H1 (cell line): ENCODE measurements at regions not wholly inside any gene's neighbourhood (a gene's known extent, or its start where the extent isn't known, plus 50 kb on each side); places are given as distances from the start of the nearest gene placed in this dataset.
A peak's percentile ranks its signal among the peaks of the same experiment; 100 is the strongest.

ENCODE experiments used
- CTCF ChIA-PET: fragments of 300-600 bp; sonication (Branson Sonifier 250); formaldehyde crosslinking; loops from one replicate; lab custom pipeline; 2021; ENCODE audit not compliant: partially characterized antibody; lab: Charles Lee
- POLR2A ChIA-PET: fragments of 300-600 bp; sonication (Branson Sonifier 250); formaldehyde crosslinking; loops from one replicate; lab custom pipeline; 2021; ENCODE audit warnings: inconsistent platforms; ENCODE audit not compliant: partially characterized antibody; lab: Charles Lee
- DNase-seq, 2 experiments: peaks; one replicate each; pipeline versions ENCODE4 v3.0.0 to v3.0.0-alpha.2; 2010 to 2022; ENCODE audit warnings: low spot score in 2 of 2, low read depth in 1 of 2, mixed read lengths in 1 of 2
- FAIRE-seq: peaks from 2 replicates; lab custom pipeline; 2011; peaks lifted over from hg19 to GRCh38; lab: Jason Lieb, UNC
- H2AFZ ChIP-seq: 2 replicates; pipeline ENCODE4 v1.8.1; 2012; ENCODE audit warnings: low read length, inconsistent platforms
- H2AK5ac ChIP-seq: 2 replicates; pipeline ENCODE4 v1.6.1; 2013; ENCODE audit warnings: low read depth, low read length
- H2BK120ac ChIP-seq: replicated peaks from 2 replicates; pipeline ENCODE3; 2013; ENCODE audit warnings: low read depth, low read length, inconsistent platforms
- H2BK12ac ChIP-seq: 2 replicates; pipeline ENCODE4 v1.6.1; 2013; ENCODE audit warnings: low read depth, low read length
- H2BK15ac ChIP-seq: 2 replicates; pipeline ENCODE4 v1.6.1; 2013; ENCODE audit warnings: low read length
- H2BK20ac ChIP-seq: 2 replicates; pipeline ENCODE4 v1.6.1; 2013; ENCODE audit warnings: low read length
- H2BK5ac ChIP-seq: 2 replicates; pipeline ENCODE4 v1.6.1; 2013; ENCODE audit warnings: low read depth, low read length
- H3K14ac ChIP-seq: 2 replicates; pipeline ENCODE4 v1.6.1; 2013; ENCODE audit warnings: inconsistent platforms; ENCODE audit not compliant: insufficient read length
- H3K18ac ChIP-seq: 2 replicates; pipeline ENCODE4 v1.6.1; 2013; ENCODE audit warnings: low read length; ENCODE audit errors: extremely low read depth
- H3K23ac ChIP-seq: 2 replicates; pipeline ENCODE4 v1.6.1; 2013; ENCODE audit warnings: inconsistent platforms; ENCODE audit not compliant: insufficient read length
- H3K23me2 ChIP-seq: 2 replicates; pipeline ENCODE4 v1.6.1; 2013; ENCODE audit warnings: low read depth, low read length
- H3K27ac ChIP-seq: 2 replicates; pipeline ENCODE4 v1.6.1; 2011; ENCODE audit warnings: low read depth, low read length, inconsistent platforms
- H3K27me3 ChIP-seq, 4 experiments: replicated peaks in 1 of 4; 1 replicate in 1 of 4; 2 replicates in 3 of 4; pipeline versions ENCODE4 v1.6.1 to v1.8.1; 2011 to 2013; ENCODE audit warnings: low read length in 3 of 4, mild to moderate bottlenecking in 3 of 4, inconsistent platforms in 2 of 4, mixed read lengths in 2 of 4, moderate library complexity in 1 of 4; ENCODE audit not compliant: control insufficient read depth in 3 of 4, insufficient read depth in 3 of 4; ENCODE audit errors: extremely low read depth in 1 of 4
- H3K36me3 ChIP-seq, 4 experiments: 2 replicates each; pipeline versions ENCODE4 v1.6.1 to v1.8.1; 2011 to 2013; ENCODE audit warnings: mild to moderate bottlenecking in 4 of 4, low read length in 3 of 4, moderate library complexity in 2 of 4, control low read depth in 1 of 4, inconsistent platforms in 1 of 4; ENCODE audit not compliant: insufficient read depth in 4 of 4, control insufficient read depth in 2 of 4
- H3K4ac ChIP-seq: replicated peaks from 2 replicates; pipeline ENCODE3; 2013; ENCODE audit warnings: low read length, low read depth, mixed read lengths, inconsistent platforms; ENCODE audit not compliant: insufficient read length
- H3K4me1 ChIP-seq, 4 experiments: replicated peaks in 1 of 4; 1 replicate in 1 of 4; 2 replicates in 3 of 4; pipeline versions ENCODE4 v1.6.1 to v1.8.1; 2011 to 2013; ENCODE audit warnings: low read length in 3 of 4, inconsistent platforms in 2 of 4, mixed read lengths in 1 of 4; ENCODE audit not compliant: insufficient read depth in 4 of 4, control insufficient read depth in 3 of 4
- H3K4me2 ChIP-seq, 2 experiments: 2 replicates each; pipeline versions ENCODE4 v1.6.1 to v1.8.1; 2011 to 2013; ENCODE audit warnings: low read depth in 2 of 2, low read length in 2 of 2, control low read depth in 1 of 2, inconsistent platforms in 1 of 2, mild to moderate bottlenecking in 1 of 2; ENCODE audit not compliant: insufficient read depth in 1 of 2
- H3K4me3 ChIP-seq, 4 experiments: fragments of 200-600, 300-600 bp in 1 of 4; sonication (generic), shearing (Covaris generic), sonication (Bioruptor Twin) in 1 of 4; 2 replicates each; pipeline versions ENCODE4 v1.5.1 to v1.8.1; 2011 to 2016; ENCODE audit warnings: low read length in 4 of 4, low read depth in 3 of 4, control low read depth in 2 of 4, inconsistent platforms in 2 of 4, mild to moderate bottlenecking in 2 of 4, mixed read lengths in 1 of 4, moderate library complexity in 1 of 4; ENCODE audit not compliant: insufficient read depth in 2 of 4; ENCODE audit errors: extremely low read depth in 1 of 4
- H3K56ac ChIP-seq: replicated peaks from 2 replicates; pipeline ENCODE3; 2013; ENCODE audit warnings: low read depth, mild to moderate bottlenecking, mixed read lengths, low read length, inconsistent platforms; ENCODE audit not compliant: insufficient read length
- H3K79me1 ChIP-seq: 2 replicates; pipeline ENCODE4 v1.6.1; 2013; ENCODE audit warnings: low read depth, low read length, control low read depth
- H3K79me2 ChIP-seq, 2 experiments: 2 replicates each; pipeline versions ENCODE4 v1.6.1 to v1.8.1; 2012 to 2013; ENCODE audit warnings: low read length in 2 of 2, mild to moderate bottlenecking in 2 of 2, inconsistent platforms in 1 of 2; ENCODE audit not compliant: insufficient read depth in 2 of 2, control insufficient read depth in 1 of 2
- H3K9ac ChIP-seq, 4 experiments: replicated peaks in 1 of 4; 1 replicate in 1 of 4; 2 replicates in 3 of 4; pipeline versions ENCODE4 v1.6.1 to v1.8.1; 2011 to 2013; ENCODE audit warnings: low read depth in 3 of 4, low read length in 3 of 4, control low read depth in 2 of 4, mild to moderate bottlenecking in 2 of 4, moderate library complexity in 2 of 4, inconsistent platforms in 1 of 4; ENCODE audit errors: extremely low read depth in 1 of 4
- H3K9me3 ChIP-seq, 2 experiments: 2 replicates each; pipeline versions ENCODE4 v1.6.1 to v1.8.1; 2012 to 2013; ENCODE audit warnings: mild to moderate bottlenecking in 2 of 2, moderate library complexity in 2 of 2, control low read depth in 1 of 2, inconsistent platforms in 1 of 2, low read depth in 1 of 2, low read length in 1 of 2, mixed read lengths in 1 of 2; ENCODE audit not compliant: insufficient read depth in 2 of 2
- H4K20me1 ChIP-seq, 2 experiments: replicated peaks in 1 of 2; 2 replicates each; pipeline versions ENCODE3 to v1.8.1; 2011 to 2013; ENCODE audit warnings: inconsistent platforms in 2 of 2, low read length in 2 of 2, mild to moderate bottlenecking in 1 of 2; ENCODE audit not compliant: insufficient read depth in 2 of 2, control insufficient read depth in 1 of 2
- H4K5ac ChIP-seq: 2 replicates; pipeline ENCODE4 v1.6.1; 2013; ENCODE audit warnings: low read length, low read depth, mixed read lengths, inconsistent platforms; ENCODE audit not compliant: insufficient read length
- H4K8ac ChIP-seq: 2 replicates; pipeline ENCODE4 v1.8.0; 2013; ENCODE audit warnings: mild to moderate bottlenecking, moderate library complexity, low read length, inconsistent platforms; ENCODE audit not compliant: insufficient read depth; ENCODE audit errors: extremely low read depth
- H4K91ac ChIP-seq: replicated peaks from 2 replicates; pipeline ENCODE3; 2013; ENCODE audit warnings: low read length, mixed read lengths, inconsistent platforms; ENCODE audit not compliant: insufficient read length
- ASH2L ChIP-seq: fragments of 200-600, 300-600 bp; sonication (generic); IDR thresholded peaks from one replicate; pipeline ENCODE4 v1.7.1; 2017; ENCODE audit warnings: low read length
- BACH1 ChIP-seq: IDR thresholded peaks from 2 replicates; pipeline ENCODE4 v1.6.1; 2012; ENCODE audit warnings: low read length, improper control_type of control experiment
- BRCA1 ChIP-seq: IDR thresholded peaks from 2 replicates; pipeline ENCODE4 v1.6.1; 2012; ENCODE audit warnings: low read depth, low read length, improper control_type of control experiment
- EGR1 ChIP-seq: IDR thresholded peaks from 2 replicates; pipeline ENCODE4 v1.6.1; 2011; ENCODE audit warnings: low read depth, low read length, borderline replicate concordance
- HDAC2 ChIP-seq, 2 experiments: fragments of 300-600 bp in 1 of 2; sonication (generic) in 1 of 2; IDR thresholded peaks; 2 replicates each; pipeline ENCODE4 v1.6.1; 2011 to 2012; ENCODE audit warnings: low read depth in 2 of 2, low read length in 2 of 2, mild to moderate bottlenecking in 2 of 2, moderate library complexity in 2 of 2, borderline replicate concordance in 1 of 2, inconsistent platforms in 1 of 2
- MAX ChIP-seq: IDR thresholded peaks from 2 replicates; pipeline ENCODE4 v1.6.1; 2012; ENCODE audit warnings: inconsistent platforms
- NRF1 ChIP-seq: IDR thresholded peaks from 2 replicates; pipeline ENCODE4 v1.6.1; 2011; ENCODE audit warnings: mild to moderate bottlenecking, low read depth, low read length, improper control_type of control experiment
- SAP30 ChIP-seq: fragments of 300-600 bp; sonication (generic); IDR thresholded peaks from 2 replicates; pipeline ENCODE4 v1.7.1; 2012; ENCODE audit warnings: low read length, moderate library complexity, mild to moderate bottlenecking, inconsistent platforms; ENCODE audit not compliant: insufficient read depth, insufficient replicate concordance
- SP1 ChIP-seq: IDR thresholded peaks from 2 replicates; pipeline ENCODE4 v1.6.1; 2011; ENCODE audit warnings: low read depth, low read length
- SUZ12 ChIP-seq: fragments of 200-600 bp; sonication (generic); IDR thresholded peaks from 2 replicates; pipeline ENCODE4 v1.6.1; 2012; ENCODE audit warnings: mild to moderate bottlenecking, inconsistent platforms, low read length, moderate library complexity, mixed read lengths
- USF2 ChIP-seq: IDR thresholded peaks from 2 replicates; pipeline ENCODE4 v1.6.1; 2011; ENCODE audit warnings: low read length, improper control_type of control experiment
- YY1 ChIP-seq: IDR thresholded peaks from 2 replicates; pipeline ENCODE4 v1.6.1; 2011; ENCODE audit warnings: low read depth, mild to moderate bottlenecking, low read length
- WGBS, 2 experiments: shearing (Covaris generic) in 1 of 2; methylation state at CpG; one replicate each; pipeline versions ENCODE4 v1.1.6 to v1.1.7; 2013 to 2015; ENCODE audit warnings: low lambda C conversion rate in 2 of 2, mixed read lengths in 2 of 2, inconsistent platforms in 1 of 2, low coverage in 1 of 2, missing lambda C conversion rate in 1 of 2; ENCODE audit not compliant: insufficient replicate concordance in 2 of 2, insufficient coverage in 1 of 2, insufficient read length in 1 of 2; ENCODE audit errors: extremely low coverage in 1 of 2, missing lambda C conversion rate in 1 of 2; 5-methylcytosine and 5-hydroxymethylcytosine counted together

- WGBS, 2 experiments: 39% methylated on average over 5 of the region's 5 CpGs; no CpG with 5 or more reads in 1 of the 2 experiments
- H2AK5ac ChIP-seq: no peak overlapping the region
- H3K56ac ChIP-seq: no peak overlapping the region
- H3K79me2 ChIP-seq: peaks cover 0 to 5% of the 10 kb centered on the region in 2 experiments; a peak in 1 of 4 replicates
- peak overlapping the region; percentile 50 to 100; a peak in 3 of 4 replicates for H3K4me2 ChIP-seq
- no peak overlapping the region for H3K23ac ChIP-seq
- H3K4me1 ChIP-seq: peaks cover 0 to 8% (median 3%) of the 10 kb centered on the region in 4 experiments; a peak in 5 of 7 replicates
- no peaks in the 10 kb centered on the region for H3K79me1 ChIP-seq
- ChIA-PET CTCF (interaction anchor here (0.9 kb wide), 2 partner anchors 13 to 14 kb away, joined by 3 to 4 read pairs; no protein-coding TSS in a partner anchor), POLR2A (interaction anchor here (0.6 to 17.1 kb wide), 22 partner anchors 13 to 1934 kb away, joined by 3 to 2731 read pairs (median 30); a partner anchor contains a TSS)
- peak overlapping the region; percentile 15; the same call in 1 of the 2 replicates for H3K27ac ChIP-seq
- peak overlapping the region; percentile 36; the same call in 1 of the 2 replicates for H2BK5ac ChIP-seq
- H2BK15ac ChIP-seq: no peak overlapping the region
- no peak overlapping the region for H2AFZ ChIP-seq
- FAIRE-seq (no peak), DNase-seq (no peak)
- no peak overlapping the region for H3K18ac ChIP-seq
- H3K14ac ChIP-seq: no peak overlapping the region
- peak overlapping the region in 2 of 4 experiments; percentile 2 to 94; a peak in 3 of 8 replicates for H3K4me3 ChIP-seq
- H2BK20ac ChIP-seq: no peak overlapping the region
- peak overlapping the region; percentile 9 for H4K91ac ChIP-seq
- H4K8ac ChIP-seq: no peak overlapping the region
- no peak overlapping the region for H4K5ac ChIP-seq
- peaks cover 0 to 2% of the 10 kb centered on the region in 2 experiments for H4K20me1 ChIP-seq
- no peak overlapping the region for H2BK12ac ChIP-seq
- no peaks in the 10 kb centered on the region for H3K9me3 ChIP-seq
- H3K36me3 ChIP-seq: no peaks in the 10 kb centered on the region
- peaks cover 13% of the 10 kb centered on the region for H3K23me2 ChIP-seq
- peak overlapping the region; percentile 75 for H2BK120ac ChIP-seq
- no peaks in the 10 kb centered on the region for H3K27me3 ChIP-seq
- H3K4ac ChIP-seq: no peak overlapping the region
- H3K9ac ChIP-seq: peak overlapping the region in 1 of 4 experiments; percentile 68; a peak in 1 of 7 replicates
- TF ChIP-seq NRF1 (no peak), BACH1 (no peak), SP1 (no peak), ASH2L (no peak), SAP30 (no peak), EGR1 (no peak), BRCA1 (no peak), SUZ12 (no peak), YY1 (no peak), HDAC2 (IDR thresholded peaks at IDR 0.05; ENCODE audit: borderline replicate concordance in 1 of 2, low read depth in 2 of 2, low read length in 2 of 2) (no peak), MAX (no peak), USF2 (no peak)
Measured at GRCh38 chr6:26222571-26222970, 135.3 kb downstream of the HFE start.
